C4-2B (cell line): ENCODE measurements at regions not wholly inside any gene's neighbourhood (a gene's known extent, or its start where the extent isn't known, plus 50 kb on each side); places are given as distances from the start of the nearest gene placed in this dataset.

Experiments
- CTCF ChIP-seq: fragments of 450-650 bp; conservative IDR thresholded peaks from 2 replicates; pipeline ENCODE4 v1.5.1; 2017; ENCODE audit warnings: mild to moderate bottlenecking
- ZFX ChIP-seq: fragments of 450-650 bp; IDR thresholded peaks from 2 replicates; pipeline ENCODE4 v1.6.1; 2017

GRCh38 chr4:35300996-35301774, 943.1 kb downstream of the ARAP2 start:
- TF ChIP-seq CTCF (no peak), ZFX (no peak)
